Urinary bladder (tissue), 3 donors: ENCODE measurements at regions not wholly inside any gene's neighbourhood (a gene's known extent, or its start where the extent isn't known, plus 50 kb on each side); places are given as distances from the start of the nearest gene placed in this dataset.

Source experiments
- DNase-seq: peaks from one replicate; pipeline ENCODE4 v3.0.0-alpha.2; 2015; ENCODE audit errors: extremely low spot score
- H3K27ac ChIP-seq: one replicate; pipeline ENCODE4 v1.5.1; 2013; ENCODE audit warnings: low read depth, mild to moderate bottlenecking, moderate library complexity
- H3K36me3 ChIP-seq: one replicate; pipeline ENCODE4 v1.6.1; 2013; ENCODE audit warnings: mild to moderate bottlenecking, moderate library complexity; ENCODE audit not compliant: insufficient read depth
- H3K4me1 ChIP-seq: one replicate; pipeline ENCODE4 v1.6.1; 2013; ENCODE audit warnings: mild to moderate bottlenecking, moderate library complexity; ENCODE audit not compliant: insufficient read depth
- H3K4me3 ChIP-seq: one replicate; pipeline ENCODE4 v1.5.1; 2013; ENCODE audit warnings: low read depth, low read length
- whole genome bisulfite sequencing: extraction: QIAGEN DNeasy Blood & Tissue Kit; methylation state at CpG from one replicate; pipeline ENCODE4 v1.1.7; 2013; 5-methylcytosine and 5-hydroxymethylcytosine counted together
- donor health status: healthy with polysubstance abuse.
- donor health status: healthy.

DNA sequence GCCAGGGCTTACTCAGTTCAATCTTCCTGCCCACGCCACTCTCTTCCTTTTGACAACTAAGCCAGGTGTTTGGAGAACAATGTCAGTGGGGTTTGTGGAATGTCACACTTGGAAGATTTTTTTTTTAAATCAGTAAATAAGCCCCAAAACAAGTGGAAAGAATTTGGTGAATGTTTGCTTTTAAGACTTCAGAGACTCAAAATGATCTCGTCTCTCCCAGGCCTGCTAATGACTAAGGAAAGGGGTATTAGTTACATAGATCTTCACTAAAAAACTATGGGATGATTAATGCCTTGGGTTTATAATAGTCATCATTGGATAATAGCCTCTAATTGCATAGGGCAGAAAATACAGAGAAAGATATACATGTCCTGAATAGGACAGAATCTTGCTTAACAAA, 166.4 kb downstream of the DMRT2 start:
- no peak for DNase-seq
- Histone ChIP-seq H3K4me3 (no peak overlapping the region), H3K36me3 (no peaks in the 10 kb centered on the region), H3K27ac (no peak overlapping the region), H3K4me1 (no peaks in the 10 kb centered on the region)
- 78% methylated on average over 2 of the region's 2 CpGs for WGBS

DNA sequence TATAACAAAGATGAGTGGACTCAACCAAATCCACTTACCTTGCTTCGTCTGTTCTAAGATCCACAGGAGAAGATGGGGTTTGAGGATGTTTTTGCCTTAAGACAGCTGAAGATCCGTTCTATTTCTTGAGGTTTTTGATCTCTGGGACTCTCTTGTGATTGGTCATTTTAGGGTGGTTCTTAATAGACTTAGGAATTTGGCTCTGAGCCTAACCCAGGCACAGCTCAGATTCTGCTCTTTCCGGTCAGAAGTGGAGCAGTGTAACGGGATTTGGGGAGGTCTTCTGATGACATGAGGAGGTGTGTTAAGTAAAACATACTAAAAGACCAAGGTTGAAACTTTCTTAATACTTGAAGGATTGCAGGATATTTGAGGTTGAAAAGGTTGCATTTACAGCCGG, 166.9 kb downstream of the DMRT2 start:
- Histone ChIP-seq H3K27ac (no peak overlapping the region), H3K4me3 (no peak overlapping the region), H3K36me3 (no peaks in the 10 kb centered on the region), H3K4me1 (no peaks in the 10 kb centered on the region)
- 46% methylated on average over 5 of the region's 5 CpGs for WGBS
- no peak for DNase-seq

GRCh38 chr9:1219284-1219683, 169.1 kb downstream of the DMRT2 start:
- Histone ChIP-seq H3K36me3 (no peaks in the 10 kb centered on the region), H3K27ac (no peak overlapping the region), H3K4me3 (no peak overlapping the region), H3K4me1 (no peaks in the 10 kb centered on the region)
- DNase-seq, result no peak
- 66% methylated on average over 2 of the region's 2 CpGs for WGBS

- no peaks in the 10 kb centered on the region for H3K4me1 ChIP-seq
- H3K27ac ChIP-seq, result no peak overlapping the region
- DNase-seq, result no peak
- H3K36me3 ChIP-seq, result no peaks in the 10 kb centered on the region
- WGBS, result 86% methylated on average over 7 of the region's 7 CpGs
- H3K4me3 ChIP-seq, result no peak overlapping the region
Observed at GRCh38 chr9:1221298-1221697, 171.1 kb downstream of the DMRT2 start.

DNA sequence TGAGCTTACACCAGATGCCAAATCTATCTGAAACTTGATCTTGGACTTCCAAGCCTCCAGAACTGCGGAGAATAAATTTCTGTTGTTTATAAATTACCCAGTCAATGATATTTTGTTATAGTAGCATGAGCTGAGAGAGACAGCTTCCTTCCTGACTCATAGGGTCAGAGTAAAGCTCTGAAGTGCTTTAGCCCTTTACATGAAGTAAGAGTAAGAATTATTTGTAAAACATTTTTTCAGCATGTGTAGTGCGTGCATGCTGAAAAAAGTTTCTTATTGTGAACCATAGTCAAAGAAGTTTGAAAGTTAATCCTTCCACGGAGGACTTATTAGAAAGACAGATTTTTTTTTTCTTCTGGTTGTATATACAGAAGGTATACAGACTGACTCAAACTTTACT, 172.4 kb downstream of the DMRT2 start:
- Histone ChIP-seq H3K36me3 (no peaks in the 10 kb centered on the region), H3K27ac (no peak overlapping the region), H3K4me1 (no peaks in the 10 kb centered on the region), H3K4me3 (no peak overlapping the region)
- WGBS, result 34% methylated on average over 3 of the region's 3 CpGs
- DNase-seq, result no peak

GRCh38 chr9:1231998-1232919, 182.1 kb downstream of the DMRT2 start:
- WGBS, result 19% methylated on average over 11 of the region's 11 CpGs
- H3K4me3 ChIP-seq, result no peak overlapping the region

DNA sequence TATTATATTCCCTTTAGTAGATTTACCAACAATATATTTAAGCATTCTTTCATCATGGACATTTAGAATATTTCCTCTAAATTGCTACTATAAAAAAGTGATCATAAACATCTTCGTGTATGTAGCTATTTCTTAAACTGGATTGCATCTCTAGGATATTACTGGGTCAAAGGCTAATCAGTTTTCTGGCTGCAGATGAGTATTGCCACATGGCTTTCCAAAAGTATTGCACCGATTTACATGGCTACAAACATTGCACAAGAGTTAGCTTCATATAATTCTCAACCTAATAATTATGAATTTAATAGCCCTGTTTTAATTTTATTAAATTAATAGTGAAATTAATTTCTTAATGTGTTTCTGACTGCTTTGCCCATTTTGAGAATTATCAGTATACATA, 183.4 kb downstream of the DMRT2 start:
- WGBS, result 46% methylated on average over 2 of the region's 2 CpGs
- DNase-seq, result no peak
- no peaks in the 10 kb centered on the region for H3K4me1 ChIP-seq
- H3K4me3 ChIP-seq, result no peak overlapping the region
- no peak overlapping the region for H3K27ac ChIP-seq
- no peaks in the 10 kb centered on the region for H3K36me3 ChIP-seq

More at GRCh38 chr9:1231998-1232919, 182.1 kb downstream of the DMRT2 start:
- Histone ChIP-seq H3K36me3 (no peaks in the 10 kb centered on the region), H3K27ac (no peak overlapping the region), H3K4me1 (no peaks in the 10 kb centered on the region)
- no peak for DNase-seq

GRCh38 chr9:1235650-1236049, 185.5 kb downstream of the DMRT2 start:
- no peaks in the 10 kb centered on the region for H3K36me3 ChIP-seq
- 92% methylated on average over 4 of the region's 4 CpGs for WGBS
- no peaks in the 10 kb centered on the region for H3K4me1 ChIP-seq
- H3K27ac ChIP-seq, result no peak overlapping the region
- DNase-seq, result no peak
- H3K4me3 ChIP-seq, result no peak overlapping the region

DNA sequence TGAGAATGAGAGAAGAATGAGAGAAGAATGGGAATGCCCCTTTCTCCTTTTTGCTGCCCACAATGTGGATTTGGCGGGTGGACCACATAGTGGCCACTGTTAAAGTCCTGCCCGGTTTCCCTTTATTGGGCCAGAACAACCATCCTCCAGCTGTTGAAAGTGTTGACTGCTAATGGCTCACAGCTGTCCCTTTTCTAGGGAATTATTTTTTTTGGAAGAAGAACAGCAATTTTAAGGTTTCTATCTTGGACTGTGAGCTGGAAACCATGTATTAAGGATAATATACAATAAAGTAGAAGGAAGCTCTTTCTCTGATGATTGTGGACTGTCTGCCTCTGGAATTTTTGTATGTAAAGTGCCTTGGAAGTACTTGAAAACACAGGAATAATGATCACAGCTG, 185.9 kb downstream of the DMRT2 start:
- 60% methylated on average over 2 of the region's 2 CpGs for WGBS

GRCh38 chr9:1238407-1238806, 188.2 kb downstream of the DMRT2 start:
- H3K4me3 ChIP-seq, result no peak overlapping the region
- no peak for DNase-seq

More for the DNA sequence above, 185.9 kb downstream of the DMRT2 start:
- Histone ChIP-seq H3K36me3 (no peaks in the 10 kb centered on the region), H3K27ac (no peak overlapping the region), H3K4me1 (no peaks in the 10 kb centered on the region), H3K4me3 (no peak overlapping the region)
- no peak for DNase-seq

DNA sequence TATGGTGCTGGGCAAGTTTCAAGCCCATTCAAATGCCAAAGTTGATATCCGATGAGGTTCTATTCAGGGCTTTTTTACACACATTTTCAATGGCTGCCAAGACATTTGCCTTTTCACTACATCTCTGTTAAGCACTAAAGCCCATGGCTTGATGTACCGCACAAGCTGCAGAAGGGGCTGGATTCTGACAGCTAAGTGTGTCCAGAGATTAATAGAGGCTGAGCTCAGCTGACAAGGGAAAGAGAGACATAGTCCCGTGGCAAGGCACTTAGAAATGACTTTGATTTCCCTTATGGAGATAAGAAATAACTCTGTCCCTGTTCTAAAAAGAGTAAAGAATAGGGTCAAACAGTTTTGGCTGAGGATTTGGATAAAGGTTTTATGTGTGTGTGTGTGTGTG, 198.6 kb downstream of the DMRT2 start:
- Histone ChIP-seq H3K36me3 (no peaks in the 10 kb centered on the region), H3K4me3 (no peak overlapping the region), H3K27ac (no peak overlapping the region), H3K4me1 (no peaks in the 10 kb centered on the region)
- DNase-seq, result no peak
- 49% methylated on average over 3 of the region's 3 CpGs for WGBS

More at GRCh38 chr9:1238407-1238806, 188.2 kb downstream of the DMRT2 start:
- Histone ChIP-seq H3K27ac (no peak overlapping the region), H3K36me3 (no peaks in the 10 kb centered on the region), H3K4me1 (no peaks in the 10 kb centered on the region)
- 84% methylated on average over 3 of the region's 3 CpGs for WGBS

DNA sequence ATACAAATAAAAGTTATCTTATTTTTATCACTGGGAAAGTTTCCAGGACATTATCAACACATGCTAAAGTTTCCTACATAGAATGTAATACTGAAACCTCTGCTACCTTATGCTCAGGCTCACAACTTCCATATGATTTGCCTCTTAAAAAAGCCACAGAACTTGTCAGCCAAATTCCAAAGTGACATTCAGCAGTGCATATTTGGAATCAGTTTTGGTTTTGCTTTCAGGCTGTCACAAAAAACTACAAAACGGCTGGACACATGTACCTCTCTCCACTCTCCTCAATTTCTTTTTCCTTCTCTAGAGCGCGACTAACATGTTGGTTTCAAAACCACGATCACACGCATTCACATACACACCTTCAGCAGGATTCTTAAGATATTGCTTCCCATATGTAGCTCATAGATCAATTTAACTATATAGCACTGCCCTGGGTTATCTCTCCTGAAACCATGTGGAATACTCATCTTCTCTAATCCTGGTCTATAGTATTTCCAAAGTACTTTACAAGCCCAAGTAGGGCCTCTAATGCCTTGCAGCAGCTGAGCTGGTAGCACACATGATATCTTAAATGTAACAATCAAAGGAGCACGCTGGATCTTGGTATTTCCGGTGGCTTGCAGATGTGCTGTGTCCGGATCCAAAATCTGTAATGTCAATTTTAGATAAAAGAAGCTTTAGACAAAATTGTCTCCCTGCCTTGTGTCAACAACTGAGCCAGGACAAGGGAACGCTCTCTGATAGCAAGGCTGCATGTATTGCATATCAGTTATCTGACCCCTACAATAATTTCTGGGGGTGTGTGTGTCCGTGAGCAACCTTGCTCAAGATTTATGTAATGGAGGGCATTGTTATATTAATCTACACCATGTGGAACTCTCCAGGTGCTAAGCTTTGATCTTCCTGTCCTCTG, 203.2 kb downstream of the DMRT2 start:
- Histone ChIP-seq H3K36me3 (no peaks in the 10 kb centered on the region), H3K4me3 (no peak overlapping the region), H3K27ac (no peak overlapping the region), H3K4me1 (no peaks in the 10 kb centered on the region)
- 51% methylated on average over 10 of the region's 10 CpGs for WGBS
- DNase-seq, result no peak

DNA sequence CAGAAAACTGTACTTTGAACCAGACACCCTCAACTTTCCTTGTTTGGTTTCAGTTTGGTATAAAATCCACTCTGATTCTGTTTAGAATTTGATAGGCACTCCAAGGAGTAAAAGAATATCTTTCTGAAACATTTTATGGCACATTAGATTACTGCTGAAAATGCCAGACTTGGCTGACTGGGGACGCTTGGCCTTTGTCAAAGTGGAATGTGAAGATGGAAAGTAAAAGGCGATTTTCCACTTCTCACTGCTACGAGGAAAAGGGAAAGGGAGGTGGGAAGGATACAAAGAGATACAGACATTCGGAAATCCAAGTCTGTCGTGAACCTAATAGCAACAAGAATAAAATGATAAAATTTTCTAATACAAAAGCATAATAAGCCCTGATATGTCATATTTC, 203.9 kb downstream of the DMRT2 start:
- Histone ChIP-seq H3K36me3 (no peaks in the 10 kb centered on the region), H3K4me3 (no peak overlapping the region), H3K27ac (no peak overlapping the region), H3K4me1 (no peaks in the 10 kb centered on the region)
- 67% methylated on average over 5 of the region's 5 CpGs for WGBS
- no peak for DNase-seq

- Histone ChIP-seq H3K36me3 (no peaks in the 10 kb centered on the region), H3K4me3 (no peak overlapping the region), H3K4me1 (no peaks in the 10 kb centered on the region), H3K27ac (no peak overlapping the region)
- WGBS, result 92% methylated on average over 6 of the region's 6 CpGs
- DNase-seq, result no peak
Observed at GRCh38 chr9:1256178-1256577, 206.0 kb downstream of the DMRT2 start.
